ENCODE measurements at regions not wholly inside any gene's neighbourhood (a gene's known extent, or its start where the extent isn't known, plus 50 kb on each side); places are given as distances from the start of the nearest gene placed in this dataset.

DNA sequence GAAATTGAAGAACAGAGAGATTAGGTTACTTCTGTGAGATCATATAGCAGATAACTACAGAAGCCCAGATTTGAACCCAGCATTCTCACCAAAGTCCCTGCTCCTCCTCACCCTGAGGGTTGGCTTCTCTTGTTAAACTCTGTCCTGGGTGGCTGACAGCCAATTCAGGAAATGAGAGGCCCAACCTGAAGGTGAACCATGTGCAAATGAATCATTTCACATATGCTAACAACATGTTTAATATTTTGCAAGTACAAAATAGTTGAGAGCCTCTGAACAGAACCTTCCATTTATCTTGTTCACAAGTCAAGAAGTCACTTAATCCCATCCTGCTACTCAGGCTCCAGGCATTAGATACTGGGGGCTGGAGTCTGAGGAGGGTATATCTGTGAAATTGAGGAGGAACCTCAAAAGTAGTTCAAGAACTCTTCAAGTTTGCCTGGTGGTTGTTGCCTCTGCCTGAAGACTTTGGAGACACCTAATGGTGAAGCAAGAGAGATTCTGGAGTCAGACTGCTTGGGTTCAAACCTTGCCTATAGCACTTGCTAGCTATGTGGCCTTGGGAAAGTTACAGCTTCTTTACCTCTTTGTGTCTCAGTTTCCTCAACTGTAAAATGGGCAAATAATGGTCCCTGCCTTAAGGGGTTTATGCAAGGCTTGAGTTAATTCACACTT lies 564.0 kb downstream of the PSAT1 start:
- TF ChIP-seq, protein P1, sequence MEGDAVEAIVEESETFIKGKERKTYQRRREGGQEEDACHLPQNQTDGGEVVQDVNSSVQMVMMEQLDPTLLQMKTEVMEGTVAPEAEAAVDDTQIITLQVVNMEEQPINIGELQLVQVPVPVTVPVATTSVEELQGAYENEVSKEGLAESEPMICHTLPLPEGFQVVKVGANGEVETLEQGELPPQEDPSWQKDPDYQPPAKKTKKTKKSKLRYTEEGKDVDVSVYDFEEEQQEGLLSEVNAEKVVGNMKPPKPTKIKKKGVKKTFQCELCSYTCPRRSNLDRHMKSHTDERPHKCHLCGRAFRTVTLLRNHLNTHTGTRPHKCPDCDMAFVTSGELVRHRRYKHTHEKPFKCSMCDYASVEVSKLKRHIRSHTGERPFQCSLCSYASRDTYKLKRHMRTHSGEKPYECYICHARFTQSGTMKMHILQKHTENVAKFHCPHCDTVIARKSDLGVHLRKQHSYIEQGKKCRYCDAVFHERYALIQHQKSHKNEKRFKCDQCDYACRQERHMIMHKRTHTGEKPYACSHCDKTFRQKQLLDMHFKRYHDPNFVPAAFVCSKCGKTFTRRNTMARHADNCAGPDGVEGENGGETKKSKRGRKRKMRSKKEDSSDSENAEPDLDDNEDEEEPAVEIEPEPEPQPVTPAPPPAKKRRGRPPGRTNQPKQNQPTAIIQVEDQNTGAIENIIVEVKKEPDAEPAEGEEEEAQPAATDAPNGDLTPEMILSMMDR (conservative IDR thresholded peaks at IDR 0.05) = no peak
- Mint-ChIP-seq H3K27me3 (ENCODE audit: low read depth) (peaks cover 3% of the 10 kb centered on the region), H3K4me1 (peaks cover 36% of the 10 kb centered on the region), H3K36me3 (ENCODE audit: low read depth) (no peaks in the 10 kb centered on the region), H3K4me3 (no peak overlapping the region), H3K27ac (ENCODE audit: unreplicated experiment) (no peak overlapping the region), H3K9me3 (no peaks in the 10 kb centered on the region)
- DNase-seq (ENCODE audit: low read depth, low spot score) = no peak

DNA sequence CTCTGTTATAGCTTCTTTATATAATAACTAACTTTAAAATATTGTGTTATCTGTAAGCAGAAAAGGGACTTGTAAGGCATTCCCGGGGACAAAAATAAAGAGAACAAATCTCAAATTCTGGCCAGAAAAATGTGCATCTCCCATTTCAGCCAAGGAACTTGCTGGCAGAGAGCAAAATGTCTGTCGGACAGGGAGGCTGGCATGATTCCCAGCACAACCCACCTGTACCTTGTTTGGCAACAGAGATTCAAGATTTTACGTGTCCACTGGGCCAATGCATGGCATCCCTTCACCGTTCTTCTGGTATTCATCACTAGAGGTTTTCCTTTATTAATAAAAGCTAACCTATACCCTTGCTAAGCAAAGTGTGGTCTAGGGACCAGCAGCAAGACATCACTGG lies 566.6 kb downstream of the PSAT1 start:
- TF ChIP-seq, protein P1 (conservative IDR thresholded peaks at IDR 0.05) = no peak
- Mint-ChIP-seq H3K4me3 (no peak overlapping the region), H3K27ac (ENCODE audit: unreplicated experiment) (no peak overlapping the region), H3K4me1 (peaks cover 16% of the 10 kb centered on the region), H3K36me3 (ENCODE audit: low read depth) (no peaks in the 10 kb centered on the region), H3K27me3 (ENCODE audit: low read depth) (peaks cover 3% of the 10 kb centered on the region), H3K9me3 (no peaks in the 10 kb centered on the region)
- DNase-seq (ENCODE audit: low read depth, low spot score) = no peak

DNA sequence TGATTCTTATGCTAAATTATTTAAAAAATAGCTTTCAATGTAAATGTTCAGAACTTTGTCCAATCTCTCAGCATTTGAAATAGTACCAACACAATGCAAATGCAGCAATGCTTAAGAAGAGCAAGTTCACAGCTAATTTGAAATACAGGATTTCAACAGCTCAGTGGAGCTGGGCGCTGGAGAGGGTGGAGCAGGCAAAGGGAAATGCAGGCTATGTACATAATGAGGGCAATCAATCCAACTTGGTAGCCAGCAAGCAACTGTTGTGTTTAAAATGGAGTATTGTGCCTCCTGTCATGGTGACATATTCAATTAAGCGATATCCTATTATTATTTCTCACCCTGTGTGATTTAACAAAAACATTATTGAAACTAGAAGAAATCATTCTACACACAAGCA lies 568.8 kb downstream of the PSAT1 start:
- TF ChIP-seq, protein P1 (conservative IDR thresholded peaks at IDR 0.05) = no peak
- no peak overlapping the region for H3K27ac Mint-ChIP-seq (ENCODE audit: unreplicated experiment)

DNA sequence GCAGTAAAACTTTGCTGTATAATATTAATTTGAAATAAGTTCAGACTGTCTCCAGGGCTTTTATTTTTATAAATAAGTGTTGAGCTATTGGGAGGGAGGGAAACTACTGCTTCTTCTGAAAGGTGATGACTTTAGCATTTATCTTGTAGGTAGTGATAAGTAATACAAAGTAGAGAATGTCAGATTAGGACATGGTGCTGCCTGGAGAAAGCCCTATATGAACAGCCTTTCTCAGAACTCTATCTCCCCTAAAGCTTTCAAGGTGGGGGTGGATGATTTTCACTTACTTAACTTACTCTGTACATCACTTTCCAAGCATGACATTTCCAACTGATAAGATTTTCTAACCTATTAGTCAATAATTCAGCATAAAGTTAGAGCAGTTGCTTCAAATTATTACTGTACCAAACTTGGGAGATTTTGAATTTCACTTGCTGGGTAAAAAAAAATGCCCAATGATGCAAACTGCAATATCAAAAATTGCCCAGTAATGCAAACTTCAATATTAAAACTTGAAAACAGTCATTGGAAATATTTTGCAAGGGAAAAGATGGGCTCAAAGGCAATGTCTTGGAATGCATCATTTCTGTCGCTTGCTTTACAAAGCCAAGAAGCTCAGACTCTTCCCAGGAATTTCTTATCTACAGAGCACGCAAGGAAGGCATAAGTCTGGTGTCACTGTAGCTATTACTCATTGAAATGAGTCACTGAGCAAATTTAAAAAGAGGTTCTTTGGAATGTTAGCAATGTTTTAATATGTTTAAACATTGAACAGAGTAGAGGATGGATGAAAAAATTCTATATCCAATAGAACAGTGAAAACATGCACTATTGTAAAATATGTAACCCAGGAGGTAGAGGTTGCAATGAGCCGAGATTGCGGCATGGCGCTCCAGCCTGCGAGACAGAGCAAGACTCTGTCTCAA lies 569.5 kb downstream of the PSAT1 start:
- DNase-seq (ENCODE audit: low read depth, low spot score) = no peak
- Mint-ChIP-seq H3K4me3 (no peak overlapping the region), H3K27ac (ENCODE audit: unreplicated experiment) (no peak overlapping the region), H3K4me1 (peaks cover 11% of the 10 kb centered on the region), H3K27me3 (ENCODE audit: low read depth) (no peaks in the 10 kb centered on the region), H3K9me3 (no peaks in the 10 kb centered on the region), H3K36me3 (ENCODE audit: low read depth) (no peaks in the 10 kb centered on the region)
- TF ChIP-seq, protein P1 (conservative IDR thresholded peaks at IDR 0.05) = no peak

More for the DNA sequence above, 568.8 kb downstream of the PSAT1 start:
- Mint-ChIP-seq H3K4me1 (peaks cover 11% of the 10 kb centered on the region), H3K36me3 (ENCODE audit: low read depth) (no peaks in the 10 kb centered on the region), H3K27me3 (ENCODE audit: low read depth) (no peaks in the 10 kb centered on the region), H3K4me3 (no peak overlapping the region), H3K9me3 (no peaks in the 10 kb centered on the region)
- no peak for DNase-seq (ENCODE audit: low read depth, low spot score)

DNA sequence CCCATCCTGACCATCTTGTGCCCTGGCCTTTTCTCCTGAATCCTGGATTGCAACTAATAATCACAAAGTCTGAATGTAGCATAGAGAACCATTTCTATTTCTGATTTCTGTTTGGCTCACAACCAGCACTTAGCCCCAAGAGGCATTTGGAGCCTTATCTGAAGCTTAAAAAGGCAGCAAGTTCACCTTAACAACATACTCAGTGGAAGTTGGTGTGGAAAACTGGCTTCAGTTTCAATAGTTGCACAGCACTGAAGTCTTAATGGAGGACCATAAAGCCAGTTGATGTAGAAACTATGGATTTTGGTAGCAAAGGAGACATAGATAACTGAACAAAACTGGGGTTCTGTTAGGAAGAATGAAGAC lies 574.1 kb downstream of the PSAT1 start:
- Mint-ChIP-seq H3K4me1 (peaks cover 2% of the 10 kb centered on the region), H3K9me3 (peaks cover 2% of the 10 kb centered on the region), H3K4me3 (no peak overlapping the region), H3K36me3 (ENCODE audit: low read depth) (no peaks in the 10 kb centered on the region), H3K27me3 (ENCODE audit: low read depth) (no peaks in the 10 kb centered on the region), H3K27ac (ENCODE audit: unreplicated experiment) (no peak overlapping the region)
- DNase-seq (ENCODE audit: low read depth, low spot score) = no peak
- TF ChIP-seq, protein P1 (conservative IDR thresholded peaks at IDR 0.05) = no peak

Data from neural crest cell (in vitro differentiated cells).